H9 (cell line): ENCODE measurements at regions not wholly inside any gene's neighbourhood (a gene's known extent, or its start where the extent isn't known, plus 50 kb on each side); places are given as distances from the start of the nearest gene placed in this dataset.

Experiments used
- DNase-seq: peaks from one replicate; pipeline ENCODE4 v3.0.0-alpha.2; 2017
- H2AFZ ChIP-seq: one replicate; pipeline ENCODE4 v1.6.1; 2013; ENCODE audit warnings: mild to moderate bottlenecking, low read length, control low read depth, moderate library complexity
- H2AK5ac ChIP-seq: 2 replicates; pipeline ENCODE4 v1.6.1; 2013; ENCODE audit warnings: low read length, control low read depth, mixed read lengths; ENCODE audit not compliant: insufficient read length
- H2BK120ac ChIP-seq: one replicate; pipeline ENCODE4 v1.6.1; 2013; ENCODE audit warnings: low read depth, mild to moderate bottlenecking, low read length, control low read depth, inconsistent platforms; ENCODE audit not compliant: poor library complexity, severe bottlenecking
- H2BK12ac ChIP-seq: 2 replicates; pipeline ENCODE4 v1.6.1; 2013; ENCODE audit warnings: low read length, control low read depth, mixed read lengths, low read depth; ENCODE audit not compliant: insufficient read length
- H2BK15ac ChIP-seq: 2 replicates; pipeline ENCODE4 v1.6.1; 2013; ENCODE audit warnings: low read depth, low read length, control low read depth
- H2BK20ac ChIP-seq: one replicate; pipeline ENCODE4 v1.6.1; 2013; ENCODE audit warnings: low read depth, mild to moderate bottlenecking, low read length, control low read depth, inconsistent platforms; ENCODE audit not compliant: poor library complexity, severe bottlenecking
- H2BK5ac ChIP-seq: 2 replicates; pipeline ENCODE4 v1.6.1; 2013; ENCODE audit warnings: low read length, control low read depth, mixed read lengths; ENCODE audit not compliant: insufficient read length
- H3K14ac ChIP-seq: 2 replicates; pipeline ENCODE4 v1.6.1; 2013; ENCODE audit warnings: low read length, control low read depth; ENCODE audit not compliant: insufficient read depth
- H3K18ac ChIP-seq: 2 replicates; pipeline ENCODE4 v1.6.1; 2013; ENCODE audit warnings: low read depth, mild to moderate bottlenecking, mixed read lengths, low read length, control low read depth; ENCODE audit not compliant: insufficient read length
- H3K23ac ChIP-seq: 2 replicates; pipeline ENCODE4 v1.6.1; 2013; ENCODE audit warnings: low read length, control low read depth, mixed read lengths, low read depth; ENCODE audit not compliant: insufficient read length
- H3K23me2 ChIP-seq: 2 replicates; pipeline ENCODE4 v1.6.1; 2013; ENCODE audit warnings: low read depth, mild to moderate bottlenecking, mixed read lengths, low read length, control low read depth; ENCODE audit not compliant: insufficient read length, poor library complexity, severe bottlenecking
- H3K27ac ChIP-seq: 2 replicates; pipeline ENCODE4 v1.5.1; 2013; ENCODE audit warnings: low read length, control low read depth, mixed read lengths, low read depth; ENCODE audit not compliant: insufficient read length
- H3K27me3 ChIP-seq: 2 replicates; pipeline ENCODE4 v1.6.1; 2013; ENCODE audit warnings: low read length, control low read depth, inconsistent platforms; ENCODE audit not compliant: insufficient read depth
- H3K4ac ChIP-seq: 2 replicates; pipeline ENCODE4 v1.6.1; 2013; ENCODE audit warnings: low read depth, mild to moderate bottlenecking, control low read depth, inconsistent platforms, low read length, moderate library complexity
- H3K4me1 ChIP-seq: 2 replicates; pipeline ENCODE4 v1.6.1; 2013; ENCODE audit warnings: low read length, control low read depth, inconsistent platforms; ENCODE audit not compliant: insufficient read depth
- H3K4me2 ChIP-seq: 2 replicates; pipeline ENCODE4 v1.6.1; 2013; ENCODE audit warnings: low read length, control low read depth, mixed read lengths; ENCODE audit not compliant: insufficient read length, insufficient read depth
- H3K56ac ChIP-seq: 2 replicates; pipeline ENCODE4 v1.6.1; 2013; ENCODE audit warnings: low read depth, mild to moderate bottlenecking, mixed read lengths, low read length, control low read depth; ENCODE audit not compliant: insufficient read length
- H3K79me1 ChIP-seq: 2 replicates; pipeline ENCODE4 v1.6.1; 2013; ENCODE audit warnings: low read depth, mild to moderate bottlenecking, moderate library complexity, low read length, control low read depth, inconsistent platforms; ENCODE audit not compliant: insufficient read depth, poor library complexity, severe bottlenecking
- H3K79me2 ChIP-seq: 2 replicates; pipeline ENCODE4 v1.6.1; 2013; ENCODE audit warnings: low read length, control low read depth, inconsistent platforms; ENCODE audit not compliant: insufficient read depth
- H3K9ac ChIP-seq: 2 replicates; pipeline ENCODE4 v1.6.1; 2013; ENCODE audit warnings: low read length, control low read depth, mixed read lengths; ENCODE audit not compliant: insufficient read length; ENCODE audit errors: extremely low read depth
- H3K9me3 ChIP-seq: one replicate; pipeline ENCODE4 v1.6.1; 2013; ENCODE audit warnings: low read depth, low read length, inconsistent platforms; ENCODE audit not compliant: control insufficient read depth
- H3T11ph ChIP-seq: one replicate; pipeline ENCODE4 v1.6.1; 2013; ENCODE audit warnings: mild to moderate bottlenecking, low read length, control low read depth, inconsistent platforms
- H4K20me1 ChIP-seq: one replicate; pipeline ENCODE4 v1.6.1; 2013; ENCODE audit not compliant: control insufficient read depth, insufficient read length, insufficient read depth
- H4K5ac ChIP-seq: 2 replicates; pipeline ENCODE4 v1.6.1; 2013; ENCODE audit warnings: low read depth, mild to moderate bottlenecking, mixed read lengths, low read length, control low read depth; ENCODE audit not compliant: insufficient read length
- H4K8ac ChIP-seq: replicated peaks from 2 replicates; pipeline ENCODE4 v1.6.1; 2013; ENCODE audit warnings: low read length, control low read depth, mixed read lengths, low read depth; ENCODE audit not compliant: insufficient read length
- H4K91ac ChIP-seq: 2 replicates; pipeline ENCODE4 v1.6.1; 2013; ENCODE audit warnings: low read depth, mild to moderate bottlenecking, moderate library complexity, mixed read lengths, low read length, control low read depth; ENCODE audit not compliant: insufficient read length
- H3K27ac Mint-ChIP-seq, 3 experiments: 2 replicates in 2 of 3; 3 replicates in 1 of 3; pipeline ENCODE4 v1.8.0; 2020 to 2021; ENCODE audit warnings: mixed read lengths in 3 of 3, mild to moderate bottlenecking in 1 of 3, moderate library complexity in 1 of 3
- H3K27me3 Mint-ChIP-seq: 2 replicates; pipeline ENCODE4 v1.8.0; 2021; ENCODE audit warnings: low read depth, mild to moderate bottlenecking, moderate library complexity, mixed read lengths
- H3K36me3 Mint-ChIP-seq, 3 experiments: 2 replicates in 2 of 3; 3 replicates in 1 of 3; pipeline ENCODE4 v1.8.0; 2020 to 2021; ENCODE audit warnings: low read depth in 3 of 3, mixed read lengths in 3 of 3; ENCODE audit not compliant: insufficient read depth in 1 of 3
- H3K4me1 Mint-ChIP-seq, 2 experiments: 2 replicates each; pipeline ENCODE4 v1.8.0; 2020; ENCODE audit warnings: mixed read lengths in 2 of 2
- H3K4me3 Mint-ChIP-seq, 2 experiments: 2 replicates in 1 of 2; 3 replicates in 1 of 2; pipeline ENCODE4 v1.8.0; 2020 to 2021; ENCODE audit warnings: mild to moderate bottlenecking in 2 of 2, mixed read lengths in 2 of 2, moderate library complexity in 1 of 2
- H3K9me3 Mint-ChIP-seq, 2 experiments: 2 replicates in 1 of 2; 3 replicates in 1 of 2; pipeline ENCODE4 v1.8.0; 2020; ENCODE audit warnings: mild to moderate bottlenecking in 2 of 2, mixed read lengths in 2 of 2, moderate library complexity in 1 of 2
- CTCF ChIP-seq: fragments of 200-600 bp; sonication (generic); conservative IDR thresholded peaks from 3 replicates; pipeline ENCODE4 v1.8.0; 2021; ENCODE audit warnings: antibody characterized with exemption, mild to moderate bottlenecking

- no peak for TF ChIP-seq CTCF
- Mint-ChIP-seq H3K27ac (no peak overlapping the region), H3K36me3 (no peaks in the 10 kb centered on the region; a peak in 1 of 7 replicates)
Measured at GRCh38 chr13:104843401-104843800, 1692.1 kb downstream of the EFNB2 start.

More at GRCh38 chr13:104843401-104843800, 1692.1 kb downstream of the EFNB2 start:
- Histone ChIP-seq H3K27ac (no peak overlapping the region), H2AK5ac (no peak overlapping the region), H2BK15ac (no peak overlapping the region), H4K20me1 (no peaks in the 10 kb centered on the region), H3K4ac (no peak overlapping the region), H3K4me2 (no peak overlapping the region), H2BK120ac (no peak overlapping the region), H3K23me2 (no peaks in the 10 kb centered on the region), H3K9ac (no peak overlapping the region), H2BK12ac (no peak overlapping the region), H3K4me1 (peaks cover 3% of the 10 kb centered on the region; the same call in 1 of the 2 replicates), H3K9me3 (no peaks in the 10 kb centered on the region), H3K56ac (no peak overlapping the region), H3K14ac (no peak overlapping the region), H3K18ac (no peak overlapping the region), H3K79me2 (no peaks in the 10 kb centered on the region), H2BK20ac (no peak overlapping the region), H4K5ac (no peak overlapping the region), H3K79me1 (no peaks in the 10 kb centered on the region), H3K27me3 (no peaks in the 10 kb centered on the region), H2AFZ (no peak overlapping the region), H4K8ac (no peak overlapping the region), H3T11ph (no peak overlapping the region), H2BK5ac (no peak overlapping the region), H3K23ac (no peak overlapping the region), H4K91ac (no peak overlapping the region)
- Mint-ChIP-seq H3K4me1 (peaks cover 5 to 10% of the 10 kb centered on the region in 2 experiments), H3K27me3 (no peaks in the 10 kb centered on the region), H3K4me3 (no peak overlapping the region), H3K9me3 (no peaks in the 10 kb centered on the region)
- DNase-seq, result no peak
